ENCODE measurements at regions not wholly inside any gene's neighbourhood (a gene's known extent, or its start where the extent isn't known, plus 50 kb on each side); places are given as distances from the start of the nearest gene placed in this dataset.

DNA sequence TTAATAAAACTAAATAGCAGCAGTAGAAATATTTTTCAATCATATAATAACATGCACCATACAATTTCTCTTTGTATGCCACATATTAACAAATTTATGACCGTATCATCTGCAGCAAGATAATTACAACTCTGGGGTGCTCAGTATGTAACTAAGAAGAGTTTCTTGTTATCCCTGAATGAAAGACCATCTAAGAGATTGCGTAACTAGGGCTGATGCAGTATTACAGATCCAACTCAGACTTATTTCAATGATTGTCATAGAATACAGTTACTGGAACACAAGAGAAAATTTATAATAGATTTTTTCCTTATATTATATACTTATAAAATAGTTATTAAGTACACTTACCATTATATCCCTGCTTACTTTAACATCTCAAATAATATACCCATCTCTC is 305.1 kb downstream of the SLITRK1 start:
- DNase-seq = no peak

DNA sequence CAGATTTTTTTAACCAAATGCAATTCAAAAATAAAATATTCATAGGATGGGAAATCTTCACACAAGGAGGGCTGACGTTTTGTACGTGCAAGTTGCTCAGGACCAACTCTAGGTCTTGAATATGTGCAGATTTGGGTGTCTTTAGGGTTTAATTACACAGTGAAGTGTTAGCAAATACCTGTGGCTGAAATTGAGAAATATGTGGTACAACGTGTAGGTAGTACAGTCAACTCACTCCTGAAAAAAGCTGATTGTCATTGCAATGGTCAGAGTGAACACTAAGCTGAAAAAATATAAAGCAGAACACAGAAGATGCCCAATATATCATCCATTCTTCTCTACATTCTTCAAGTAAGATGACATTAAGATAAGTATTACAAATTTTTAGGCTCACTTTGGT is 314.3 kb downstream of the SLITRK1 start:
- no peak for DNase-seq

DNA sequence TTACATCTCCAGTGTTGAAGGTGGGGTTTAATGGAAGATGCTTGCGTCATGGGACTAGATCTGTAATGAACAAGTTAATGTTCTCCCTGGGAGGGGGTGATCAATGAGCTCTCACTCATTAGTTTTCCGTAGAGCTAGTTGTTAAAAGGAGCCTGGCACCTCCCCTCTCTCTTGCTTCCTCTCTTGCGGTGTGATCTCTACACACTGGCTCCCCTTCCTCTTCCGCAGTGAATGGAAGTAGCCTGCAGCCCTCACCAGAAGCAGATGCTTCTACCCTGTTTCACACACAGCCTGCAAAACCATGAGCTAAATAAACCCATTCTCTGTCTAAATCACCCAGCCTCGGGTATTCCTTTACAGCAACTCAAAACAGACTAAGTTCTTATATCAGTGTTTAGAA is 318.8 kb downstream of the SLITRK1 start:
- DNase-seq = no peak

DNA sequence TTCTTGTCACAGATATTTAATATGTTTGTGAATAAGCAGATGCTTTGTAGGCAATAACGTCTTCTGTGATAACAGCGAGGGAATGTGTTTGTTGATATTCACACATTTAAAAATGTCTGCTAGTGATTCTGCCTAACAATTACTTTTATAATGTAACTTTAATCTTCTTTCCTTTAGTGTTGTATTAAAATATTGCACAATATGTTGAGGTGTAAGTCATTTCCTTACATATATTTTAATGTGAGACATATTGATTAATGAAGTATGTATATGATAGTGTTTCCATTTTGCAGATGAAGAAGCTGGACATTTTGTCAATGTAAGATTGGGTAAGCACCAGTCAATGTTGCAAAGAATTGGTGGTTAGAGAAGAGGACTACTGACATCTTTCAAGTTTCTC is 324.4 kb downstream of the SLITRK1 start:
- no peak for DNase-seq

DNA sequence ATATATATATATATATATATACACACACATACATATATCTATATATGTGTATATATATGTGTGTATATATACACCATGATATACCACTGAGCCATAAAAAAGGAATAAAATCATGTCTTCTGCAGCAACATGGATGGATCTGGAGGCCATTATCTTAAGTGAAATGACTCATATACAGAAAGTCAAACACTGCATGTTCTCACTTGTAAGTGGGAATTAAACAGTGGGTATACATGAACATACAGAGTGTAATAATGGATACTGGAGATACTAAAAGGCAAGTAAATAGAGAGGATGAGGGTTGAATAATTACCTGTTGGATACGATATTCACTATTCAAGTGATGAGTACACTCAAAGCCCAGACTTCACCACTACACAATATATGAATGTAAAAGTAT is 332.6 kb downstream of the SLITRK1 start:
- no peak for DNase-seq

DNA sequence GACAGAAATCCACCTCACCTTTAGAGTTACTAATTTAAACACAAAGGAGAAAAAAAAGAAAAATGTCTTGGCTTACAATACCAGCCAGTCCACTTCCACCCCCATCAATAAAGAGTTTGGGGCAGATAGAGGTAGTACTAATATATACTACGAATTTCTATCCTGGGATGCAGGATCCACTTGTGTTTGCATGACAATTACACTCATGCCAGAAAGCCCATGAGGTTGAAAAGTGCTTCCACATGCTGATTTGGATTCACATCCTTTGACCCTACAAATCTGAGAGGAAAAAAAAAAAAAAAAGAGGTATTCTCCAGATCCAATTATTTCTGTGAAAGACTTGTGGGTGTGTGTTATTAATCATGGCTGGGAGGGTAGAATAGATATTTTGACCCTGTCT is 335.2 kb downstream of the SLITRK1 start:
- DNase-seq = no peak

DNA sequence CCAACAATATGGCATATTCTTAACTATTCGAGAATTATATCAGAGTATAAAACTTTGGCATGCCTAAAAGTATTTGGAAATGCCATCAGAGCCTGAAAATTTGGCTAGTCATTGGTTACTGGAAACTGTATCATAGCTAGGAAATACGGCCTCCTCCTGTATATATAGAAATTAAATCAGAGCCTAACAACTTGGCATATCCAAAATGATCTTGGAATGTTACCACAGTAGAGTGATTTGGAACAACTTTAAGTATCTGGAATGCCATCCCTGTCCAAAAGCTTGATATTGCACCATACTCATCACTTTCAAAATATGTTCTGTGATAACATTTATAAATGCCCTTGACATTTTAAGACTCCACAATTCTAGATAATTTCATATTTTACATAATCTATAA is 335.8 kb downstream of the SLITRK1 start:
- no peak for DNase-seq

DNA sequence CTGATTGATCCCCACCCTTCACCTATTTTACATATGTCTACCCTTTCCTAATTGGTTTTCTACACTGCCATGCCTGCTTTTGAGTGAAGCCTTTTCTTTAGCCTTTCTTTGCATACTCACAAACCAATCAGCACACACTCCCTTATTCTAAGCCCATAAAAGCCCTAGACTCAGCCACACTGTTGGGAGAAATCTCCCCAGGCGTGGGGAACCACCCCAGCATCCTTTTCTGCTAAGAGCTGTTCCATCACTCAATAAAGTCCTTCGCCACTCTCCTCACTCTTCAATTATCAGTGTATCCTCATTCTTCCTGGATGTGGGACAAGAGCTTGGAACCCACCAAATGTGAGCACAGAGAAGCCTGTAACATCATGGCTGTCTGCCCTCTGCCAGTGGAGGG is 343.6 kb downstream of the SLITRK1 start:
- no peak for DNase-seq

DNA sequence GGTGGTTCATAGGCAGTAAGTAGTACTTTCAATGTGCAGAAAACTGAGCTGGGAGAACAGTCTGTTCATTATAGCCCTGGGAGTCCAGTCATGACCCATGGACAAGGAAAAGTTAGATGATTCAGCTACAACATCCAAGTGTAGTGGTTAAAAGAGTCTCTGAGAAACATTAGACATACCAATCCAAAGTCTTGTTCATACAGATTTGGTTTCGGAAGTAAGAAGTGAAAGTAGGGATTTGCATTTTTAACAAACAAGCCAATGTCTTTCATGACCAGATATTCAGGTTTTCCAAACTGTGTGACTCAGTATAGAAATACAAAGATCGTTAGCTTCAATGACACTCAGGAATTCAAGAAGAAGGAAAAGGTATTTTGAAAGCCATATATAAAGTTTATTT is 345.3 kb downstream of the SLITRK1 start:
- DNase-seq = no peak

DNA sequence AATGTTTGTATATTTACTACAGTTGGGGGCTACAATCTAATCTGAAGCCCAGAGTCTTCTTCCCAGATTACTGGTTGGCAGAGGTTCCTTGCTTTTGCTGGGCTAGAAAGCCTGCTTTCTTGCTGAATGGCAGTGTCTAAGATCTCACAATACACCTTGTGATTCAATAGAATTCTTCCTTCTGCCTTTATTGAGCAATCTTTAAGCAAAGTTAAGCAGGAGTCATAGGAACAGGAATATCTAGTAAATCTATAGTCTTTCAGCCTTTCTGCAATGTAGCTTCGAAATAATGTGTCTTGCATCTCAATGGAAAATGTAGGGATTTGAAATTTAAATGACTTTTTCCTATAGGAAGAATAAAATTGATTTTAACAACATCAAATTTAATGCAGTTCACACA is 346.1 kb downstream of the SLITRK1 start:
- DNase-seq = no peak

DNA sequence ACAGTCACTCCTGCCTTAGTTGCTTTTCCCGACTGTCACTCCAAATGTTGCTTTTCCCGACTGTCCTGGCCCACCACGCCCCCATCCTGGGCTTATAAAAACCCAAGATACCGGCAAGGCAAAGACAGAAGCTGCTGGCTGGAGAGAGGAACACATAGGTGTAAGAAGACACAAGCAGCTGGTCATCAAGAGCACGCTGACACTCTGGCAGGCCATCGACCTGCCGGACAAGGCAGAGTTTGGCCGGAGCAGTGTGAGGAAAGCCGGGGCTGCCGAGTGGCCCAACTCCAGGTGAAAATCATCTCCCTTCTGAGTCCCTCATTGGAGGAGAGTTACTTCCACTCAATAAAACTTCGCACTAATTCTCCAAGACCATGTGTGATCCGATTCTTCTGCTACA is 349.5 kb downstream of the SLITRK1 start:
- DNase-seq = no peak

DNA sequence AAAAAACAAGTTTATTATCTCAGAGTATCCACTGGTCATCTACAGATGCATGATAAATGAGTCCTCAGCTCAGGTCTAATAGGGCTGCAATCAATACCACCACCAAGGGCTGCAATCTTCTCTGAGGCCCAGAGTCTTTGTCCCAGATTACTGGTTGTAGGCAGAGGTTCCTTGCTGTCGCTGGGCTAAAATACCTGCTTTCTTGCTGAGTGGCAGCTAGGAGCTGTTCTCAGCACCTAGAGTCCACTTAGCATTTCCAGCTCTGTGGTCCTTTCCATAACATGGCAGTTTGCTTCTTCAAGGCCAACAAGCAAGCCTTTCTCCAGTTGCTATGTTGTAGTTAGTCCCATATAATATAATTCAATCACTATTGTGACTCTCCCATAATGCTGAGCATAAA is 351.3 kb downstream of the SLITRK1 start:
- DNase-seq = no peak

DNA sequence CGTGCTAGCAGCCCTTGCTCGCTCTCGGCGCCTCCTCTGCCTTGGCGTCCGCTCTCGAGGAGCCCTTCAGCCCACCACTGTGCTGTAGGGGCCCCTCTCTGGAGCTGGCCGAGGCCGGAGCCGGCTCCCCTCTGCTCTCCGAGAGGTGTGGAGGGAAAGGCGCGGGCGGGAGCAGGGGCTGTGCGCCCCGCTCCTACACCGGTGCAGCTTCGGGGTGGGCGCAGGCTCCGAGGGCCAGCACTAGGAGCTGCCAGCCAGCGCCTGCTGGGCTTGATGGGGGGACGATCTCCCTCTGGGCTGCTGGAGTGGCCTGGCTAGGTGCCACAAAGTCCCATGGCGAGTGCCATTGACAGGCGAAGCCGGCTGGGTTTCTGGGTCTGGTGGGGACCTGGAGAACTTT is 365.5 kb downstream of the SLITRK1 start:
- DNase-seq = no peak

DNA sequence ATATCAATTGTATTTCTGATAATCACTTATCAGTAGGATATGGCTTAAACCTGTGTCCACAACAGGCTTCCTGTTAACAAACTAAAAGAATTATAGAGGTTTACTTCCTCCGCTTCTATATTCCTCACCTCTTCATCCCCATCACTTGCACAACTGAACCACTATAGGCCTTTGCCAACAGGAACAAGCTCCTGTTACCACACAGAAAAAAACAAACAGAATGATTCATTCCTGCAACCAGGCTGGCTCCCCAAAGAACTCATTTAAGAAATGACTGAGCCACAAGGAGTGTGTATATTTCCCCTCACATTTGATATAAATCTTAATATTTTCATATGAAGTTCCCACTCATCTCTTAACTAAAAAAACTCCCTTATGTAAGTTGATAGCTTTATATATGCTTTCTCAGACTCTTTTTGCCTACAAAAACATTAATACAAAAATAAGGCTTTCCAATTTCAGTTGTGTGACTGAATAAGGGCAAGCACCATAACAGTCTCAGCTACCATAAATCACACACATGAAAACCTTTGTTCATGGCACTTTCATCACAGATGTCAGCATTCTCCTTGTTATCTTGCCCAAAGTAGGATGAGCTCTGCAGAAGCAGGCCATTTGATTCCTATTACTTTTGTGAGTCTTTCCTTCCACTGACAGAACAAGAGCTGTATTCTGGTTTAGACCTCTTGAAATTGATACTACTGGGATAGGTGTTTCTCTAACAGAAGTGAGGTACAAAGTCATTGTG is 366.8 kb downstream of the SLITRK1 start:
- no peak for DNase-seq

DNA sequence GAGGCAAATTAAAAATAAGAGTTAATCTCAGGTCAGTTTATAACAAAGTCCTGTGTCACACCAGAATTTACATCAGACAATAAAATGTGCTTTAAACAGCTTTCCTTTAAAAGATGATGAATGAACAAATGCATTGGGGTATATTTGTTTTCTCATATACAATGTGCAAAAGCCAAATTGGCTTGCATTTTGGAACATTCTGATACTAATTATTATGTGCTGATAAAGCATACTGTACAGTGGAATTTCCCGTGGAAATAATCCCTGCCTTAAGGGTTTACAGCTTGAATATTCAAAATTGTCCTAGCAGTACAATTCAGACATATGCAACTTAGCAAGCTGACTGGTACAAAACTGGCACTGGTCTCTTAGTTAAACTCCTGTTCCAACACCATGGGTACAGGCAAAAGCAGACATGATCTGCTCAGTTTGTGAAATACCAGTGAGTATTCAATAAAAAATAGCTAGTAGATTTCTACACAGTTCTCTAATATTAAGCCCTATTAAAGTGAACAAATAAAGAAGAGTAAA is 373.4 kb downstream of the SLITRK1 start:
- no peak for DNase-seq

DNA sequence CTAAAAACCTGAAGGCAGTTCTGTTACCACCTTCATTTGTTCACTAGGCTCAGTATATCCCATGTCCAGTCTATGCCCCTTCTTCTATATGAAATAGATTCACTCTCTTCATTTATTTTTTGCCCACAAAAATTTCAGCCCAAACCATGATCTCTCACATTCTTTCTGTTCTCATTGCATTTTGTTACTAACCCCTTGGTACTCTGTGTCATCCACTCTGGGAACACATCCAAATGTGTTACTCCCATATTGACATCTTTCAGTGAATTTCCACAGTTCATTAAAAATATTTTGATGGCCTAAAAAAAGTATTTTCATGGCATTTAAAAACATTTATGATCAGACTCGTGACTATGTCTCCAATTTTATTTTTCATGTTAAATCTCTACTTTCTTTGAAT is 378.9 kb downstream of the SLITRK1 start:
- no peak for DNase-seq

DNA sequence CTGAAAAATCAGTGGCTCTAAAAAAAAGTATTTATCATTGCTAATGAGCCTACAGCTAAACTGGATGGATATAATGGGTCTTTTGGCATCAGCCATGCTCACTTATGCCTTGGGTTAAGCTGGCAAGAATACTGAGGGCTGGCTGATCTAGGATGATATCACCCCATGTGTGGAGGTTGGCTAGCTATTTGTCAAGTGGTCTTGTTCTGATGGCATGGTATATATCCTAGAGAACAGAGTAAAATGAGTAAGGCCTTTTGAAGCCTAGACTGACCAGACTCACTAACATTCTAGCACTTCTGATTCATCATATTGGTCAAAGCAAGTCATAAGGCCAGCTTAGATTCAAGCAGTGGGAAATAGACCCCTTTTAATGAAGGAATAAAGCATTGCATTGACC is 383.0 kb downstream of the SLITRK1 start:
- no peak for DNase-seq

DNA sequence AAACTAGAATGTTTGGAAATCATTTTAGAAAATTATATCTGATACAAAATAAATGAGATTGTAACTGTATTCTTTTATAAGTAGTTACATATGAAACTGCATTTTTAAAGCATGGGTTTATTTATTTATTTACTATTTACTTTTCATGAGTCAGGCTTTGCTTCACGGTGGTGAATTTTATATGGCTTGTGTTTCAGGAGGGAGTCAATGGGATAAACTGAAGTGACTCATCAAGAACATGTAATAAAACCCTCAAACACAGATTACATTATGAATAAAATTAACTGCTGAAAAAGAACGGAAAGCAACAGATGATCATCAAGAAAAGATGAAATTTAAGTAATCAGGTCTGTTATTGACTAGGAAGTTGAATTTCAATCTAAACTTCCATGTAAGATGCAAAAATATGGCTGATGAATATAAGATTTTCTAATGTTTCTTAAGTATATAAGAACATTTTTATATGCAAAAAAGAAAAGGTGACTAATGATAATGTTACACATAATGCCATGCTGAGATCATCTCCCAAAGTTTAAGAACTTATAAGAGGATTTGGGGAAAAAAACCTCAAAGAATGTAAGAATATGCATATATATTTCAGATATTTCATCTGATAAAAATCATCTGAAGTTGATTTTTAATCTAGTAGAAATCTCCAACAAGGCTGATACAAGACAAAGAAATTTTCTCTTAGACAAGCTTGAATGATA is 383.6 kb downstream of the SLITRK1 start:
- DNase-seq = no peak

DNA sequence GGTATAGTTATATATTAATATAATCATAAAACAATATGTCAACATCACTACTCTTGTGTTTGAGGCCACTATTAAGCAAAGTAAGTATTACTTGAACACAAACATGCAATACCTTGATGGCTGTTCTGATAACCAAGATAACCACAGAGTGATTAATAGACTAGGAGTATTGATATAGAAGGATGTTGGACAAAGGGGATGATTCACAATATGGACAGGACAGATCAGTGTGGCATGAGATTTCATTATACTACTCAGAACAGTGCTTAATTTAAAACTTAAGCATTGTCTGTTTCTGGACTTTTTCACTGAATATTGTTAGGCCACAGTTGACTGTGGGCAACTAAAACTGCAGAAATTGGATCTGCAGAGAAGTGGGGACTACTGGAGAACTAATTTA is 384.2 kb downstream of the SLITRK1 start:
- DNase-seq = no peak

DNA sequence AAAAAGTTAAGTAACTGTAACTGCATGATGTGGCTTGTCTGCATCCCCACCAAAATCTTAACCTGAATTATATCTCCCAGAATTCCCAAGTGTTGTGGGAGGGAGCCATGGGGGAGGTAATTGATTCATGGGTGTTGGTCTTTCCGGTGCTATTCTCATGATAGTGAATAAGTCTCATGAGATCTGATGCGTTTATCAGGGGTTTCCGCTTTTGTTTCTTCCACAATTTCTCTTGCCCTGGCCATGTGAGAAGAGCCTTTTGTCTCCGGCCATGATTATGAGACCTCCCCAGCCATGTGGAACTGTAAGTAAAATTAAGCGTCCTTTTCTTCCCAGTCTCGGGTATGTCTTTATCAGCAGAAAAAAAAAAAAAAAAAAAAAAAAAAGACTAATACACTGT is 385.8 kb downstream of the SLITRK1 start:
- DNase-seq = no peak

DNA sequence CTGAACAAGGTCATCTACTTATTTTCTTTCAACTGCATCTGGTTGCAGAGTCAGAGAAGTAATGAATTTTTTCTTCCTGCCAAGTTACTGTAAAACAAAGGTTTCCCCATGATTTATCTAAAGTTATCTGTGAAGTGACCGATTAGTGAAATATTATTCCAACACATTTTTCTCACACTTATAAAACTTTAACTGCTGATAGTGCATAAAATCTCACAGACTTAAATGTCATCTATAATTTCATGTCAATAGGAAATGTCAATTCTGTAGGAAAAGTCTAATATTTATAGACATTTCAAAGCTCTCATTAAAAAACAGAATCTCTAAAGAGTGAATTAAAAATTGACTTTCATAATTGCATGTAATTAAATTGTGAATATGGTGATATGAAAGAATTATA is 397.2 kb downstream of the SLITRK1 start:
- no peak for DNase-seq

DNA sequence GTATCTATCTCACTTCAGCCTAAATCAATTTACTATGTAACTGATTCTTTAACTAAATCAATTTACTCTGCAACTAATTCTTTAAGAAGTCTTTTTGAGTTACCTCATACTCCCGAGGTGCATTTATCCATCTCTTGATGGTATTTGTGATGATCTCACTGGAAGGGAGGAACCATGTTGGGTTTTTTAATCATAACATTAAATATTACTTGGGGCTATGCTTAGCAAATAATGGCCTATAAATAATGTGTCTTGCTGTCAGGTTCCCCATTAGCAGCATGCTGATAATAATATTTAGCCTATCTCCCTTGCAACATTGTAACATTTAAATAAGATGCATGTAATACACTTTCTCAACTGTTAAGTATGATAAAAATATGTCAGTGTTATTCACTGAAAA is 411.3 kb downstream of the SLITRK1 start:
- no peak for DNase-seq

DNA sequence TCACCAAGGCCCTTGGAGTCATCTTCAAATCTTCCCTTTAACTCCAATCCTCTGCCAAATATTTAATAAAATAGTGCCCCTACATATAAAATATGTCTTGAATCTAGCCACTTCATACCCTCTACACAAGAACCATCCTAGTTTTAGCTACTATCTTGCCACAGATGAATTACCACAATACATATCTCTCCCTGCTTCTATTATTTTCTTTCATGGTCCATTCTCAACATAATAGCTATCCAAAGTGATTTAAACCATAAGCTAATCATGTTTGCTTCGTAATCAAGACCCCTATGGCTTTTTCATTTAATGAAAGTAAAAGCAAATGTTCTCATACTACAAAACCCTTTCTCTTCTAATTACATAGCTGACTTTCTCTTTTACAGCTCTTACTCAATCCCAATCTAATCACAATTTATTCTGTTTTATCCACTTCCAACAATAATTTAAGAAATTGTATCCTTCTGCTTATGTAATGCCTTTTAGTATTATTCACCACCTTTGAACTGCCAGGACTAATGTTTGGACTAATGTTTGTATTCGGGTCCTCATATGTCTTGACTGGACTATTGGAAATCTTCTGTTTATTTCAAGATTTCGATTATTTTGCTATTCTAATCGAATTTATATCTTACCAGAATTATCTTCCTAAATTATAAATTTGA is 412.0 kb downstream of the SLITRK1 start:
- no peak for DNase-seq

DNA sequence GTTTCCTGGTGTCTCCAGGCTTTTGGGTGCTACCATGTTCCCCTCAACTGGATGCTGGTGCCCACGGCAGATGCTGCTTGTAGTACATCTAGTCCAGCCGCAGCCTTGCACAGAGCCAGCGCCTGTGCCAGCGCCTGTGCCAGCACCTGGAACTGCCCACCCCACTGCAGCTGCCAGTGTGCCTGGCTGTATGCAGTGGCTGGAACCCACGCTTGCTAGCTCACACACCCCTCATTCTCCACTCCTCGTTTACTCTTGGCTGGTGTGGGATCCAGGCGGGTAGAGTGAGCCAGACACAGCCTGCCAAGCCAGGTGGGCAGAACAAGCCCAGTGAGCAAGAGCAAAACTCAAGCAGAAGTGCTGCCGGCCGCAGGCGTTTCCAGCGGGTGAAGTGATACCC is 428.6 kb downstream of the SLITRK1 start:
- no peak for DNase-seq
